Activated CD4-positive, alpha-beta memory T cell treated with anti-CD3 and anti-CD28 coated beads, Interleukin-2, amount 10 ng/mL, durations not matched to agents 7 days and 5 days (primary cell): ENCODE measurements at regions not wholly inside any gene's neighbourhood (a gene's known extent, or its start where the extent isn't known, plus 50 kb on each side); places are given as distances from the start of the nearest gene placed in this dataset.
"Not testable (repeated sequence)": the region's sequence is repeated elsewhere in the genome, so short reads cannot be mapped to it uniquely, and the experiment has no call there.

Source experiments
- CTCF ChIA-PET: fragments of 350-600 bp; sonication (Branson Sonifier 250); formaldehyde crosslinking; loops from one replicate; lab custom pipeline; 2021; ENCODE audit warnings: antibody characterized with exemption, inconsistent platforms; lab: Charles Lee
- POLR2A ChIA-PET: fragments of 350-600 bp; sonication (Branson Sonifier 250); formaldehyde crosslinking; loops from one replicate; lab custom pipeline; 2021; ENCODE audit warnings: antibody characterized with exemption; lab: Charles Lee
- DNase-seq: peaks from one replicate; pipeline ENCODE4 v3.0.0-alpha.2; 2020
- H3K27ac Mint-ChIP-seq: one replicate; pipeline ENCODE4 v1.8.0; 2021; ENCODE audit warnings: mild to moderate bottlenecking, mixed read lengths
- H3K27me3 Mint-ChIP-seq: one replicate; pipeline ENCODE4 v1.8.0; 2021; ENCODE audit warnings: mixed read lengths
- H3K36me3 Mint-ChIP-seq: one replicate; pipeline ENCODE4 v1.8.0; 2021; ENCODE audit warnings: low read depth, mixed read lengths
- H3K4me1 Mint-ChIP-seq: one replicate; pipeline ENCODE4 v1.8.0; 2021; ENCODE audit warnings: mixed read lengths
- H3K4me3 Mint-ChIP-seq: one replicate; pipeline ENCODE4 v1.8.0; 2021; ENCODE audit warnings: mild to moderate bottlenecking, mixed read lengths
- H3K9me3 Mint-ChIP-seq: one replicate; pipeline ENCODE4 v1.8.0; 2021; ENCODE audit warnings: mixed read lengths

GRCh38 chr14:30450631-30451545 lies 108.1 kb upstream of the G2E3 start:
- no peak for DNase-seq
- Mint-ChIP-seq H3K4me3 (no peak overlapping the region), H3K4me1 (no peaks in the 10 kb centered on the region), H3K36me3 (no peaks in the 10 kb centered on the region), H3K27ac (no peak overlapping the region), H3K9me3 (no peaks in the 10 kb centered on the region), H3K27me3 (no peaks in the 10 kb centered on the region)
- ChIA-PET CTCF (no interaction called here), POLR2A (no interaction called here)

DNA sequence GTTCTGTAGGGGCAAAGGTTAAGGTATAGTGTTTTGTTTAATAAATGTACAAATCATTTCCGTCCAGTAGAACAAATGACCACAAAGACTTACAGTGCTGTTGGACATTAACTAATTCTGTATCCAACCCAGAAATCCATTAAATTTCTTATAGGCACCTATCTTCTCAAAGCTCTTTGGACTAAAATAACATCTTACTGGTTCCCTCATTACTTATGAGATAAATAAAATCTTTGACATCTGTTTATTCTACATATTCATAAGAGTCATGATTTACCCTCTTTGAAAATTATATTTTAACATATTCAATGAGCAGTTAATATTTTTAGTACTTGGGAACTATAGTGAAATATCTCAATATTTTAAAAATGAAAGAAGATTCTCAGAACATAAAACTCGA lies 102.7 kb upstream of the G2E3 start:
- no peaks in the 10 kb centered on the region for H3K4me1 Mint-ChIP-seq
- DNase-seq = no peak
- peaks cover 5% of the 10 kb centered on the region for H3K27me3 Mint-ChIP-seq
- H3K27ac Mint-ChIP-seq = no peak overlapping the region
- H3K4me3 Mint-ChIP-seq = no peak overlapping the region
- H3K9me3 Mint-ChIP-seq = no peaks in the 10 kb centered on the region
- ChIA-PET CTCF (no interaction called here), POLR2A (no interaction called here)
- no peaks in the 10 kb centered on the region for H3K36me3 Mint-ChIP-seq

- DNase-seq = no peak
- H3K27me3 Mint-ChIP-seq = peaks cover 9% of the 10 kb centered on the region
- POLR2A ChIA-PET = no interaction called here
- no peaks in the 10 kb centered on the region for H3K36me3 Mint-ChIP-seq
- H3K4me1 Mint-ChIP-seq = no peaks in the 10 kb centered on the region
- CTCF ChIA-PET = no interaction called here
- H3K4me3 Mint-ChIP-seq = no peak overlapping the region
- no peaks in the 10 kb centered on the region for H3K9me3 Mint-ChIP-seq
- H3K27ac Mint-ChIP-seq = no peak overlapping the region
These were observed 96.6 kb upstream of the G2E3 start for GRCh38 chr14:30462358-30462757.

DNA sequence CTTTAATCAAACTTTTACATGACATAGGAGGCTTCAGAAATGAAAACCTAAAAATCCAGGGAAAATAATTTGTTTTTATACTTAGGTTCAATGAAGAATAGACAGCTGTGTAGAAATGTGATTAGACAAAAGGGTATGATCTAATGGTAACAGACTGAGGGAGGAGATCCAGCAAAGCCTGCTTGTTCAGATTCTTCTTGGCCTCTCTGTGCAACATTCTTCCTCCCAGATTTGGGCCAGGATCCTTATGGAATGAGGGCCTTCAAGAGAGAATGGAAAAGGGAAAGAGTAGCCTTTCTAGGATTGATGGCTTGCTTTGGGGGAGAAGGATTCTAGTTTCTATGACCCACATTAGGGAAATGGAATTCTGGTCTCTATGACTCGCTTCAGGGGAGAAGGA lies 94.5 kb upstream of the G2E3 start:
- ChIA-PET POLR2A (no interaction called here), CTCF (no interaction called here)
- H3K9me3 Mint-ChIP-seq = no peaks in the 10 kb centered on the region
- no peaks in the 10 kb centered on the region for H3K36me3 Mint-ChIP-seq
- DNase-seq = no peak
- H3K27ac Mint-ChIP-seq = no peak overlapping the region
- peaks cover 9% of the 10 kb centered on the region for H3K27me3 Mint-ChIP-seq
- no peak overlapping the region for H3K4me3 Mint-ChIP-seq
- no peaks in the 10 kb centered on the region for H3K4me1 Mint-ChIP-seq

DNA sequence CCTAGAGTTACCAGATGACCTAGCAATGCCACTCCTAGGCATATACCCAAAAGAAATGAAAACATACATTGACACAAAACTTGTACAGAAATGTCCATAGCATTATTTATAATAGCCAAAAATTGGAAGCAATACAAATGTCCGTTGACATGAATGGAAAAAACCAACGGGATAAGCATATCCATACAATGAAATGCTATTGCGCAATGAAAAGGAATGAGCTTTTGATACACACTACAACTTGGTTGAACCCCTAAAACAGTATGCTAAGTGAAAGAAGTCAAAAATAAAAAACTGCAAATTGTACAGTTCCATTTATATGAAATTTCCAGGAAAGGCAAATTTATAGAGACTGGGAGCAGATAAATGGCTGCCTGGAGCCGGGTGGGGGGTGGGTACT lies 90.6 kb upstream of the G2E3 start:
- ChIA-PET CTCF (no interaction called here), POLR2A (no interaction called here)
- no peak for DNase-seq
- Mint-ChIP-seq H3K36me3 (no peaks in the 10 kb centered on the region), H3K27me3 (peaks cover 2% of the 10 kb centered on the region), H3K4me1 (no peaks in the 10 kb centered on the region), H3K9me3 (no peaks in the 10 kb centered on the region), H3K4me3 (no peak overlapping the region), H3K27ac (no peak overlapping the region)

DNA sequence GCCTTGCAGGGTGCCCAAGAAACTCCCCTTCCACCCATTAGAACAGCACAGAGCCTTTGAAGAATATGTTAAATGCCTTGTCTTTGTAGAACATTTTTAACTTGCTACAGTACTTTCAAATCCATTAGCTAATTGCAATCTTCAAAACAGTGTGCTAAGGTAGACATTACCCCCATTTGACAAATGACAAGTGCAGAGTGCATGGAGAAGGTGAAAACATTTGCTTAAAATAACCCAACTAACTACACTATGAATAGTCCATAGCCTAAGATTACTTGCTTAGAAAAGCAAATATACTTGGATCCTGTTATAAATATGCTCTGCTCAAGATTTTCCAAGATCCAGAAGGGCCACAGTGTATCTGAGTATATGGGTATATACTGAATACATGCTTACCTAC lies 87.0 kb upstream of the G2E3 start:
- Mint-ChIP-seq H3K36me3 (no peaks in the 10 kb centered on the region), H3K27me3 (no peaks in the 10 kb centered on the region), H3K27ac (no peak overlapping the region), H3K9me3 (no peaks in the 10 kb centered on the region), H3K4me1 (no peaks in the 10 kb centered on the region), H3K4me3 (no peak overlapping the region)
- DNase-seq = no peak
- ChIA-PET POLR2A (no interaction called here), CTCF (no interaction called here)

- H3K4me1 Mint-ChIP-seq, H3K27me3 Mint-ChIP-seq, H3K4me3 Mint-ChIP-seq, H3K9me3 Mint-ChIP-seq, CTCF ChIA-PET, H3K36me3 Mint-ChIP-seq, H3K27ac Mint-ChIP-seq, POLR2A ChIA-PET, DNase-seq: not testable (repeated sequence)
These were observed 84.9 kb upstream of the G2E3 start for GRCh38 chr14:30473846-30474696.

GRCh38 chr14:30482276-30482675 lies 76.7 kb upstream of the G2E3 start:
- CTCF ChIA-PET = no interaction called here
- Mint-ChIP-seq H3K27me3 (peaks cover 4% of the 10 kb centered on the region), H3K9me3 (no peaks in the 10 kb centered on the region), H3K36me3 (no peaks in the 10 kb centered on the region), H3K27ac (no peak overlapping the region), H3K4me1 (no peaks in the 10 kb centered on the region), H3K4me3 (no peak overlapping the region)
- DNase-seq = no peak
- POLR2A ChIA-PET = no interaction called here

GRCh38 chr14:30484201-30484600 lies 74.8 kb upstream of the G2E3 start:
- no peaks in the 10 kb centered on the region for H3K9me3 Mint-ChIP-seq

GRCh38 chr14:30484976-30485375 lies 74.0 kb upstream of the G2E3 start:
- ChIA-PET CTCF (no interaction called here), POLR2A (no interaction called here)
- Mint-ChIP-seq H3K27ac (no peak overlapping the region), H3K27me3 (peaks cover 4% of the 10 kb centered on the region), H3K4me3 (no peak overlapping the region), H3K9me3 (no peaks in the 10 kb centered on the region), H3K36me3 (no peaks in the 10 kb centered on the region), H3K4me1 (no peaks in the 10 kb centered on the region)
- DNase-seq = no peak

More at GRCh38 chr14:30484201-30484600, 74.8 kb upstream of the G2E3 start:
- CTCF ChIA-PET = no interaction called here
- H3K27me3 Mint-ChIP-seq = peaks cover 4% of the 10 kb centered on the region
- POLR2A ChIA-PET = no interaction called here
- H3K4me1 Mint-ChIP-seq = no peaks in the 10 kb centered on the region
- DNase-seq = no peak
- H3K4me3 Mint-ChIP-seq = no peak overlapping the region
- no peaks in the 10 kb centered on the region for H3K36me3 Mint-ChIP-seq
- H3K27ac Mint-ChIP-seq = no peak overlapping the region

DNA sequence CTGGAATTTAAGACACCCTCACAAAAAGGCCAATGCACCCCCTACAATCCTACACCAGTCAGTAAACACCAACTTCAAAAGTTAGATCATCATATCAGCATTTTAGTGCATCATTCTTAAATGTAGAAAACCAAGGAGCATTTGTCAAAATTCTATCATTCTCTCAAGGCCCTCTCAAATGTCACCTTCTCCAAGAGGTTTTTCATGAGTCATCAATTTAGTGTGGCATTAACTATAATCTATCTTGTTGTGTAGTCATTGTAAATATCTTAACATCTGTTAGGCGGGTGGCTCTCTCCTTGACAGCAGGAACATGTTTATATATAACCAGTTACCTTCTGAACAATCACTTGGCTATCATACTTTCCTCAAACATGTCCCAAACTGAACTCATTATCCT lies 62.1 kb upstream of the G2E3 start:
- H3K4me3 Mint-ChIP-seq = no peak overlapping the region
- H3K27me3 Mint-ChIP-seq = peaks cover 19% of the 10 kb centered on the region
- no peaks in the 10 kb centered on the region for H3K9me3 Mint-ChIP-seq
- H3K36me3 Mint-ChIP-seq = no peaks in the 10 kb centered on the region
- no peaks in the 10 kb centered on the region for H3K4me1 Mint-ChIP-seq
- no peak overlapping the region for H3K27ac Mint-ChIP-seq
- ChIA-PET POLR2A (no interaction called here), CTCF (no interaction called here)
- DNase-seq = no peak

- no peak for DNase-seq
- CTCF ChIA-PET = no interaction called here
- H3K4me3 Mint-ChIP-seq = no peak overlapping the region
- H3K27ac Mint-ChIP-seq = no peak overlapping the region
- POLR2A ChIA-PET = no interaction called here
- peaks cover 16% of the 10 kb centered on the region for H3K27me3 Mint-ChIP-seq
- H3K9me3 Mint-ChIP-seq = no peaks in the 10 kb centered on the region
- no peaks in the 10 kb centered on the region for H3K4me1 Mint-ChIP-seq
- H3K36me3 Mint-ChIP-seq = no peaks in the 10 kb centered on the region
These were observed 59.6 kb upstream of the G2E3 start for GRCh38 chr14:30499358-30499757.

DNA sequence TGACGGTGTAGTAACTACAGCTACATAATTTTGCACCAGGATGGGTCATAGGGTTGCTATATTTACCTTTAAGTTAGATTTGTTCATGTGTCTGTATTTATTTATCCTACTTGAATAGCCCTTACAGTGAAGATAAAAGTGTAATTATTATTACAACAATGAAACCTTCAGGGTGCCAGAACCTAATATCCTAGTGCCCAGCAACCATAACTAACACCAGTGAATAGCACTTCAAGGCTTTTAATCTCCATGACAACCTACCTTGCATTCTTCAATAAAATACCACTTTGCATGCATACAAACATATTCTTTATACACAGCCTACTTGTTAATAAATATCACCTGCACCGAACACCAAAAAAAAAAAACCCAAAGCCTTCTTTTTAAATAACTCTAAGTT lies 58.7 kb upstream of the G2E3 start:
- H3K27me3 Mint-ChIP-seq = peaks cover 13% of the 10 kb centered on the region
- H3K27ac Mint-ChIP-seq = no peak overlapping the region
- H3K36me3 Mint-ChIP-seq = no peaks in the 10 kb centered on the region
- CTCF ChIA-PET = no interaction called here
- H3K9me3 Mint-ChIP-seq = no peaks in the 10 kb centered on the region
- H3K4me1 Mint-ChIP-seq = no peaks in the 10 kb centered on the region
- no peak overlapping the region for H3K4me3 Mint-ChIP-seq
- DNase-seq = no peak
- POLR2A ChIA-PET = no interaction called here
